Testis (tissue), 2 donors: ENCODE measurements at regions not wholly inside any gene's neighbourhood (a gene's known extent, or its start where the extent isn't known, plus 50 kb on each side); places are given as distances from the start of the nearest gene placed in this dataset.

Experiments used
- CTCF ChIP-seq, 3 experiments: fragments of 450-650 bp in 2 of 3; fragments of 200-600 bp in 1 of 3; sonication (generic) in 1 of 3; IDR thresholded peaks; one replicate each; pipeline ENCODE4 v1.5.1; 2016 to 2019; ENCODE audit warnings: antibody characterized with exemption in 3 of 3, mild to moderate bottlenecking in 2 of 3, moderate library complexity in 1 of 3
- POLR2A ChIP-seq: fragments of 450-650 bp; IDR thresholded peaks from one replicate; pipeline ENCODE4 v1.6.1; 2017; ENCODE audit warnings: antibody characterized with exemption, mild to moderate bottlenecking, moderate library complexity

- TF ChIP-seq CTCF (IDR thresholded peaks at IDR 0.05) (no peak), POLR2A (no peak)
Measured at GRCh38 chr16:51994597-51994996, 552.3 kb downstream of the TOX3 start.
